Adrenal gland (tissue), 5 donors: ENCODE measurements at regions not wholly inside any gene's neighbourhood (a gene's known extent, or its start where the extent isn't known, plus 50 kb on each side); places are given as distances from the start of the nearest gene placed in this dataset.
"Not testable (repeated sequence)": the region's sequence is repeated elsewhere in the genome, so short reads cannot be mapped to it uniquely, and the experiment has no call there.

Experiments used
- CTCF ChIP-seq, 6 experiments: fragments of 450-650 bp in 4 of 6; fragments of 200-600 bp in 2 of 6; sonication (generic) in 1 of 6; IDR thresholded peaks; 1 replicate in 5 of 6; 2 replicates in 1 of 6; pipeline versions ENCODE4 v1.5.1 to v1.8.0; 2016 to 2021; ENCODE audit warnings: antibody characterized with exemption in 6 of 6, mild to moderate bottlenecking in 2 of 6, moderate library complexity in 1 of 6
- POLR2A ChIP-seq, 2 donors: fragments of 450-650 bp; IDR thresholded peaks; one replicate each; pipeline ENCODE4 v1.6.1; 2017; ENCODE audit warnings: antibody characterized with exemption in 2 of 2, mild to moderate bottlenecking in 2 of 2, moderate library complexity in 1 of 2
- donor health status: DM: no; HTN: no; CAD: no.

GRCh38 chr3:137872589-137872988 lies 108.5 kb downstream of the SOX14 start:
- not testable (repeated sequence) for TF ChIP-seq CTCF, POLR2A (IDR thresholded peaks at IDR 0.05)
